K562 (cell line): ENCODE measurements at regions not wholly inside any gene's neighbourhood (a gene's known extent, or its start where the extent isn't known, plus 50 kb on each side); places are given as distances from the start of the nearest gene placed in this dataset.

Source experiments
- ATAC-seq: fragments of 200-7000 bp; cut with Tn5 transposase; 3 replicates; pipeline ENCODE4 v1.9.1; 2020; ENCODE audit warnings: moderate library complexity
- BruUV-seq: library from RNA; stranded (reverse); fragments of 400-500 nt; replicated peaks from 2 replicates; lab custom pipeline; 2021; lab: Mats Ljungman, UMichigan
- CTCF ChIA-PET: fragments of 300-600 bp; formaldehyde crosslinking; extraction: SDS; loops from one replicate; lab custom pipeline; 2021; ENCODE audit warnings: low intra/inter-chr PET ratio; lab: Yijun Ruan, JAX
- POLR2A ChIA-PET: fragments of 300-600, 350-650 bp; sonication (Branson Sonifier 250); formaldehyde crosslinking; extraction: SDS; loops from one replicate; lab custom pipeline; 2021; ENCODE audit warnings: antibody characterized with exemption, inconsistent platforms; lab: Yijun Ruan, JAX
- DNase-seq, 4 experiments: peaks; one replicate each; pipeline versions ENCODE4 v3.0.0 to v3.0.0-alpha.2; 2011 to 2018; ENCODE audit warnings: low spot score in 3 of 4, mixed read lengths in 3 of 4; ENCODE audit errors: extremely low read depth in 1 of 4
- FAIRE-seq: peaks from 2 replicates; lab custom pipeline; 2011; peaks lifted over from hg19 to GRCh38; lab: Jason Lieb, UNC
- H2AFZ ChIP-seq: 2 replicates; pipeline ENCODE4 v1.6.0; 2011; ENCODE audit warnings: low read depth, low read length, control low read depth, inconsistent platforms
- H3K27ac ChIP-seq: fragments of 200-600 bp; 3 replicates; pipeline ENCODE4 v1.8.0; 2011; ENCODE audit warnings: low read depth, mild to moderate bottlenecking, control low read depth, inconsistent platforms, low read length, moderate library complexity, mixed read lengths; ENCODE audit errors: extremely low read depth
- H3K27me3 ChIP-seq, 2 experiments: fragments of 300-600 bp in 1 of 2; 2 replicates in 1 of 2; 3 replicates in 1 of 2; pipeline versions ENCODE4 v1.6.0 to v1.8.0; 2011; ENCODE audit warnings: inconsistent platforms in 2 of 2, low read length in 2 of 2, mild to moderate bottlenecking in 1 of 2, mixed read lengths in 1 of 2, moderate library complexity in 1 of 2; ENCODE audit not compliant: control insufficient read depth in 2 of 2, insufficient read depth in 2 of 2
- H3K36me3 ChIP-seq: fragments of 300-600 bp; 3 replicates; pipeline ENCODE4 v1.8.0; 2011; ENCODE audit warnings: mild to moderate bottlenecking, low read length, inconsistent platforms; ENCODE audit not compliant: control insufficient read depth, insufficient read depth
- H3K4me1 ChIP-seq, 2 experiments: fragments of 200-600 bp in 1 of 2; replicated peaks in 1 of 2; 2 replicates in 1 of 2; 3 replicates in 1 of 2; pipeline versions ENCODE4 v1.5.1 to v1.8.0; 2011; ENCODE audit warnings: inconsistent platforms in 2 of 2, low read length in 2 of 2, mild to moderate bottlenecking in 1 of 2, mixed read lengths in 1 of 2, moderate library complexity in 1 of 2; ENCODE audit not compliant: control insufficient read depth in 2 of 2, insufficient read depth in 2 of 2
- H3K4me2 ChIP-seq: 2 replicates; pipeline ENCODE4 v1.6.1; 2011; ENCODE audit warnings: low read length, control low read depth, inconsistent platforms, mixed read lengths; ENCODE audit not compliant: insufficient read depth
- H3K4me3 ChIP-seq: fragments of 200-600 bp; sonication (generic), shearing (Covaris generic); 2 replicates; pipeline ENCODE4 v1.5.1; 2016; ENCODE audit warnings: control low read depth, inconsistent platforms
- H3K79me2 ChIP-seq: fragments of 200-600 bp; 3 replicates; pipeline ENCODE4 v1.8.0; 2011; ENCODE audit warnings: low read length, inconsistent platforms; ENCODE audit not compliant: control insufficient read depth, insufficient read depth
- H3K9ac ChIP-seq, 2 experiments: 2 replicates each; pipeline versions ENCODE4 v1.6.0 to v1.6.1; 2011; ENCODE audit warnings: low read depth in 2 of 2, low read length in 2 of 2, control low read depth in 1 of 2, inconsistent platforms in 1 of 2, mild to moderate bottlenecking in 1 of 2, mixed read lengths in 1 of 2; ENCODE audit not compliant: insufficient read depth in 1 of 2
- H3K9me1 ChIP-seq: one replicate; pipeline ENCODE4 v1.6.0; 2011; ENCODE audit warnings: inconsistent platforms, mild to moderate bottlenecking, low read length, moderate library complexity; ENCODE audit not compliant: control insufficient read depth, insufficient read depth
- H3K9me3 ChIP-seq: replicated peaks from 2 replicates; pipeline ENCODE4 v1.5.1; 2011; ENCODE audit warnings: low read depth, low read length, inconsistent platforms; ENCODE audit not compliant: control insufficient read depth, insufficient read depth
- H4K20me1 ChIP-seq: replicated peaks from 2 replicates; pipeline ENCODE4 v1.6.1; 2011; ENCODE audit warnings: low read length, inconsistent platforms, mixed read lengths; ENCODE audit not compliant: control insufficient read depth, insufficient read depth
- BACH1 ChIP-seq: fragments of 200-800 bp; sonication (Bioruptor generic); IDR thresholded peaks from 2 replicates; pipeline ENCODE4 v1.6.1; 2016; ENCODE audit warnings: missing genetic modification characterization, missing compliant biosample characterization
- BRD4 ChIP-seq: fragments of 200-600 bp; sonication (generic); IDR thresholded peaks from 2 replicates; pipeline ENCODE4 v1.6.1; 2017; ENCODE audit warnings: inconsistent platforms
- GTF3C2 ChIP-seq: IDR thresholded peaks from 3 replicates; pipeline ENCODE4 v1.6.1; 2011; ENCODE audit warnings: borderline replicate concordance, mild to moderate bottlenecking, moderate library complexity; ENCODE audit not compliant: insufficient read length; ENCODE audit errors: extremely low read depth
- KDM4B ChIP-seq, 2 experiments: fragments of 450-650 bp in 1 of 2; sonication (generic) in 1 of 2; IDR thresholded peaks; 2 replicates each; pipeline ENCODE4 v1.6.1; 2016 to 2017; ENCODE audit warnings: borderline replicate concordance in 2 of 2, antibody characterized with exemption in 1 of 2, low read depth in 1 of 2, mild to moderate bottlenecking in 1 of 2
- KHSRP ChIP-seq: fragments of 450-650 bp; IDR thresholded peaks from 2 replicates; pipeline ENCODE4 v1.6.1; 2017
- NBN ChIP-seq: fragments of 450-650 bp; IDR thresholded peaks from 2 replicates; pipeline ENCODE4 v1.6.1; 2016; ENCODE audit warnings: low read depth, mild to moderate bottlenecking
- POLR3A ChIP-seq: IDR thresholded peaks from 2 replicates; pipeline ENCODE4 v1.6.1; 2011; ENCODE audit warnings: borderline replicate concordance, mild to moderate bottlenecking, moderate library complexity; ENCODE audit not compliant: insufficient read length, insufficient read depth; ENCODE audit errors: extremely low read depth
- REST ChIP-seq, 2 experiments: fragments of 450-650 bp; formaldehyde crosslinking in 1 of 2; IDR thresholded peaks; 2 replicates each; pipeline versions ENCODE4 v1.4.0 to v1.6.1; 2014 to 2020; ENCODE audit warnings: mild to moderate bottlenecking in 2 of 2, borderline replicate concordance in 1 of 2, low read depth in 1 of 2
- SMAD3 ChIP-seq: fragments of 450-650 bp; formaldehyde crosslinking; conservative IDR thresholded peaks from 2 replicates; pipeline ENCODE4 v1.4.0; 2020; ENCODE audit warnings: mild to moderate bottlenecking
- SRF ChIP-seq, 2 experiments: fragments of 250-450, 450-650 bp in 1 of 2; sonication (Bioruptor Pico) in 1 of 2; sonication (generic) in 1 of 2; formaldehyde crosslinking; IDR thresholded peaks; 2 replicates each; pipeline versions ENCODE4 v1.5.0 to v1.5.1; 2020 to 2022; ENCODE audit warnings: mild to moderate bottlenecking in 1 of 2, missing genetic modification reagents in 1 of 2
- THRAP3 ChIP-seq: fragments of 450-650 bp; IDR thresholded peaks from 2 replicates; pipeline ENCODE4 v1.6.1; 2016; ENCODE audit warnings: mild to moderate bottlenecking, inconsistent platforms, borderline replicate concordance
- ZNF583 ChIP-seq: fragments of 250-450 bp; sonication (Bioruptor Pico); IDR thresholded peaks from 2 replicates; pipeline ENCODE4 v1.4.0; 2020
- in situ Hi-C: fragments of 300-500 bp; cut with MboI; formaldehyde crosslinking; loops from 4 replicates; pipeline ENCODE4 v1.15.0; 2018; ENCODE audit warnings: inconsistent platforms, mixed read lengths
- intact Hi-C: fragments of 100-400 bp; cut with micrococcal nuclease; formaldehyde crosslinking; loops from 2 replicates; pipeline ENCODE4 v1.14.2; 2022

DNA sequence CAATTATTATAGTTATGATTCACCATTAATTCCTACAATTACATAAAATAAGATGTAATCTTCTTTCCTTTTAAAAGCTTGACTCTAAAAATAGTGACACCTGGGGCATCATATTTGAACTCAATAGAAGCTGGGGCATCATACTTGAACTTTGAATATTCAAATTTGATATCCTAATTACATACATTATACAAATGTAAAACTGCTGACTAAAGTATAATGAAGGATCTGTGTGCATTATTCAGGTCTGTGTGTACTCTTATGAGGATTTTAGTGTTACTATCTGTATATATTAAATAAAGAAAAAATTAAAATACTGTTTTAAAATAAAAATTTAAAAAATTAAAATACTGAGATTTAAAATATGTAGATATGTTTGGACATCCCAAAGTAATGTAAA lies 696.9 kb upstream of the FBXO33 start:
- H3K9me3 ChIP-seq: no peaks in the 10 kb centered on the region
- H3K36me3 ChIP-seq: no peaks in the 10 kb centered on the region
- H3K27ac ChIP-seq: no peak overlapping the region
- no TSS peak for BruUV-seq
- H3K9ac ChIP-seq: no peak overlapping the region
- ChIA-PET CTCF (no interaction called here), POLR2A (no interaction called here)
- H3K4me1 ChIP-seq: no peaks in the 10 kb centered on the region
- intact Hi-C loops: no loop called here
- H3K4me3 ChIP-seq: no peak overlapping the region
- no peaks in the 10 kb centered on the region for H3K27me3 ChIP-seq
- no peaks in the 10 kb centered on the region for H3K79me2 ChIP-seq
- no peak overlapping the region for H2AFZ ChIP-seq
- H4K20me1 ChIP-seq: no peaks in the 10 kb centered on the region
- DNase-seq (no peak), ATAC-seq (no peak), FAIRE-seq (no peak)
- no peak overlapping the region for H3K4me2 ChIP-seq
- in situ Hi-C loops: no loop called here
- H3K9me1 ChIP-seq: no peaks in the 10 kb centered on the region
- TF ChIP-seq THRAP3: no peak
- TF ChIP-seq BRD4: no peak
- no peak for TF ChIP-seq SRF (CRISPR knock-in tag; IDR thresholded peaks at IDR 0.05)
- no peak for TF ChIP-seq BACH1 (tag)
- no peak for TF ChIP-seq GTF3C2
- no peak for TF ChIP-seq ZNF583 (CRISPR knock-in tag)
- TF ChIP-seq KDM4B (IDR thresholded peaks at IDR 0.05; ENCODE audit: borderline replicate concordance in 2 of 2, low read depth in 1 of 2): no peak
- TF ChIP-seq KHSRP: no peak
- no peak for TF ChIP-seq REST (IDR thresholded peaks at IDR 0.05; ENCODE audit: borderline replicate concordance)
- TF ChIP-seq REST (CRISPR knock-in tag; IDR thresholded peaks at IDR 0.05; ENCODE audit: low read depth): no peak
- no peak for TF ChIP-seq POLR3A
- no peak for TF ChIP-seq NBN
- no peak for TF ChIP-seq SMAD3 (CRISPR knock-in tag)
